CD4-positive, alpha-beta T cell treated with Interleukin-17A for 1 hour (primary cell): ENCODE measurements at regions not wholly inside any gene's neighbourhood (a gene's known extent, or its start where the extent isn't known, plus 50 kb on each side); places are given as distances from the start of the nearest gene placed in this dataset.

ENCODE experiments used
- DNase-seq: peaks from one replicate; pipeline ENCODE4 v3.0.0-alpha.2; 2020

DNA sequence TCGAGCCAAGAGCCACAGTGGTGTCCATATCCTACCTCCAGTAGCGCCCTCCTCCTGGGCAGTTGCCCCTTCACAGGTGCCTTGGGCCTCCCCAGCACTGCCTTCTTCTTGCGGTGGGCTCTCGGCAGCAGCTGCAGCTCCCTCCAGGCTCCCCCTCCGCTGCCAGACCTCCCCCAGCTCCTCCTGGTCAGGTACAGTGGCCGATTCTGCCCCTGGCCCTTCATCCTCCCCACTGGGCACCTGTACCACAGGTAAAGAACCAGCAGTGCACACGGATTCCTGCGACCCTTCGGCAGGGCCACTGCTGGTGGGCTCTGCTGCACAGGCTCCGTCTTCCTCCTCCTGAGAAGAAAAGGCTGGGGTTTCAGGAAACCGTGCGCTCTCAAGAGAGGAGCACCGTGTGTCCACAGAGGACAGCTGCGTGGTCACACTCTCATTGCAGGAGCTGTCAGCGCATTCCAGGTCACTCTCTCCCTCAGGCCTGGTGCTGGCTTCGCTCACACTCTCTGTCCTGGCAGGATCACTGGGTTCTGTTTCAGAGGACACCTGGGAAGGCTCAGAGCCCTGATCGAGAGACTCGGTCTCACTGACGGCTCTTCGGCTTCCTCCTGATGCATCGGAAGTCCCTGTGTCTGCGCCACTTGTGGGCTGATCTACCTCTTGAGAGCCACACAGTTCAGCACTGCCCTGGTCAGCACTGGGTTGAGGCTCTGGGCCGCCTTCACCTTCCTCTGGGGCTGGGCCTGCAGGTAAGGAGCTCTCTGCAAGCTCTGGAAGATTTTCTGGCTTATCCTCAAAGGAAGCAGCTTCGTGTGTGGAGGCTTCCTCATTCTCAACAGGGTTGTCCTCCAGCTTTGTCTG lies 147.4 kb upstream of the STK17B start:
- DNase-seq = no peak

- DNase-seq = no peak
These were observed 151.8 kb upstream of the STK17B start for GRCh38 chr2:196322973-196323810.

- DNase-seq = no peak
These were observed 152.8 kb upstream of the STK17B start for GRCh38 chr2:196324211-196324610.

- DNase-seq = no peak
These were observed 156.8 kb upstream of the STK17B start for GRCh38 chr2:196328088-196328680.

DNA sequence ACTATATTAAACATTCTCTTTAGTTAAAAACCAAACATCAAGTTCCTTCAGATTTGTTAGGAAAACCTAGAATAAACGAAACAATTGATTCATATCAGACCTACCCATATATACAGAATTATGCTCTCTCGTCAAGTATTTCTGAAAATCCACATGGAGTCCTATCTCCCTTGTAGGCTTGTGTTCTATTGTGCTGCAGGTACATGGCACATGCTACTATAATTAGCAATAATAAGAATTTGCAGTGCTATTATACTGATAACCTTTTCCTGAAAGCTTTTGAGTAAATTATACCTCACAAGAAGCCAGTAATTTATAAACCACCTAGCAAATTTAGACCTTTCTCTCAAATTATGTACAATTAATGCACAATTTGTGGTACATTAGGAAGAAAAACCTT lies 158.6 kb upstream of the STK17B start:
- no peak for DNase-seq

- no peak for DNase-seq
These were observed 159.3 kb upstream of the STK17B start for GRCh38 chr2:196330645-196331044.

DNA sequence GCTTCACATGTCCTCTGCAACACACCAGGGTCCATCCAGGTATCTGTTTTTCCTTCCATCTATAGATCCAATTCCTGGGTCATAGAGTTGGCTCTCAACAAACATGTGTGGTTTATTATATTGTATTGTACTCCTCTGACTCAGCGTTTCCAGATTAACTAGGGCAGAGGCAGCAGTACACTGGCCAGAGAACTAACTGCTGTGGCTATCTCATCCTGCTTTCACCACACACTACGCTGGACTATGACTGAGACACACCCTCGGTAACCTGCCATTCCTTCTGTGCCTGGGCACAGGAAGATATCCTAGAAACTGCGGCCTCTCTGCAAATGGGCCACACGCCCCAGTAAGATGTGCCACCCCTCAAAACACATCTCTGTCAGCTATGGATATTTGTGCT lies 159.8 kb upstream of the STK17B start:
- DNase-seq = no peak

DNA sequence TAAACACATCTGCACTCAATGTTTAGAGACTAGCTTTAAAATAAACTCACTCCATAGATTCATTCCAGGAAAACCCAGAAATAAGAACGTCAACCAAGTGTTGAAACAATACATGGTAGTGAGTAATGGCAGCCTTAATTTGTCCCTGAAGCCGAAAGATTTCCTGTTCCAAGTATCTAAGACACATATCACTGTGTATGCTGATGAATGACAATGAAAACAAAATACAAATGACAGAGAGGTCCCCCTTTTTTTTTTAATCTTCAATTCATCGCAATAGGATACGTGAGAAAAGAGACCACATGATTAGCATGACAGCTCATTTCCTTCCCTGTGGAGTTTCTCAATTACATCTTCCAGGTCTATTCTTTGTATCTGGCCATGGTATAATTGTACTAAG lies 160.5 kb upstream of the STK17B start:
- no peak for DNase-seq

DNA sequence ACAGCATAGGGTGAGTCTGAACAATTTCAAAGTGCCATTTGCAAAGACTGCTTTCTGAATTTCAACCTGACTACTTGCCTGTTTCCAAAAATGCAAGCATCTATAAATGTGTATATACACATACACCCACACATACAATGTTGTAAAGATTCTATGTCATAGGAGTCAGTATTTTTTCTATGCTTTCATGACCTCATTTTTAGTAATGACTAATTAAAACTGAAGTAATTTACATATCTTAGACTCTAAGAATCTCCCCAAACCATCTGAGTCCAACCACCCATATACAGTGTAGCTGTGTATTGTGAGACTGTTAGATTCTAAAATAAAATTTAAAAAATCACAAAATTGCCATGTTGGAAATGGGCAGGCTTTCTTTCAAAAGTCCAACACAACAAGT lies 162.0 kb upstream of the STK17B start:
- DNase-seq = no peak

DNA sequence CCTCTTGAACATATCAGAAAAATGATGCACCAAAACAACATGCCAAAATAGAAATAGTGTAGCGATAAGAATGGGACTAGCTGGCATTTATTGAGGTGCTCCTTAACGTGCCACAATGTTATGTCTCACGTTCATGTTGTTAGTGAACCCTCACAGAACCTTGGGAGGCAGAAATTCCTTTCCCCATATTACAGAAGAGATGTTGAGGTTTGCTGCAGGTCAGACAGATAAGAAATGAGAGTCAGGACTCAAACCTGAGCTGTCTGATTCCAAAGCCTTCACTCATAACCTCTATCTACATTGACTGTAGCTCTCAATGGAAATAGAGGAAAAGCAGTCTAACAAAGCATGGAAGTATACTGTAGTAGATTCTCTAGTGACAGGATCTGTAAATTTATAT lies 163.3 kb upstream of the STK17B start:
- DNase-seq = no peak

DNA sequence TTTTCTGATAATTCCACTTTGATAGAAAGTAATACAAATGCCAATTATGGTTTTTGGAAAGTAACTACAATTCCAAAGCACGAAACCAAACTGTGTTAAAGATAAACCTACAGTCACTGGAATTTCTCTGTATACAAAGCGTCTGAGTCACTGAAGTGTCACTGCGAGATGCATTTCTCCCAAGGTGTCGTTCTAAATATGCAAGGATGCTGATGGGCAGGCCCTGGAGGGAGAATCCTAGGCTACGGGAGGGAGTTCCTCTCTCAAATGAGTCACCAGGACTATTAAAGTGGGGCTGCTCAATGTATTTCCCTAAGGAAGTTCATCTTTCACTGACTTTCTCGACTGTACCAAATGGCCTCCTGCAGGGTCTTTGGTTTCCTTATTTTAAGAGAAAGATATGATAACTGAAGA lies 163.8 kb upstream of the STK17B start:
- no peak for DNase-seq

- DNase-seq = no peak
These were observed 164.8 kb upstream of the STK17B start for GRCh38 chr2:196336207-196336606.

DNA sequence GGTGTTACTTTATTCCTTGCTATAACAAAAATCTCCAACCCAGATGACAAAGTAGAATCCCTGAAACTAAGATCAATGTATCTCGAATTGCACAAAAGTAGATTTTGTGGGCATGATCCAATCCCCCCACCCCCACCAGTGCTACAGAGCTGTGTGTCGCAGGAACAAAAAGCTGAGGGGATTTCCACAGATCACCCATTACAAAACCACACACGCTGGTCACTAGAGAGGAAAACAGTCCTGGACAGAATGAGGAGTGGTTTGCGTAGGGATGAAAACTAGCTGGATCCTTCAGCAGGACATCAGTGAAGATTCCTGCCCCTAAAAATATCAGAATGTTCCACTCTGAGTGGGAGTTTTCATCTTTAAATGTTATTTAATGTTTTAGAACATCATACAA lies 165.3 kb upstream of the STK17B start:
- DNase-seq = no peak

DNA sequence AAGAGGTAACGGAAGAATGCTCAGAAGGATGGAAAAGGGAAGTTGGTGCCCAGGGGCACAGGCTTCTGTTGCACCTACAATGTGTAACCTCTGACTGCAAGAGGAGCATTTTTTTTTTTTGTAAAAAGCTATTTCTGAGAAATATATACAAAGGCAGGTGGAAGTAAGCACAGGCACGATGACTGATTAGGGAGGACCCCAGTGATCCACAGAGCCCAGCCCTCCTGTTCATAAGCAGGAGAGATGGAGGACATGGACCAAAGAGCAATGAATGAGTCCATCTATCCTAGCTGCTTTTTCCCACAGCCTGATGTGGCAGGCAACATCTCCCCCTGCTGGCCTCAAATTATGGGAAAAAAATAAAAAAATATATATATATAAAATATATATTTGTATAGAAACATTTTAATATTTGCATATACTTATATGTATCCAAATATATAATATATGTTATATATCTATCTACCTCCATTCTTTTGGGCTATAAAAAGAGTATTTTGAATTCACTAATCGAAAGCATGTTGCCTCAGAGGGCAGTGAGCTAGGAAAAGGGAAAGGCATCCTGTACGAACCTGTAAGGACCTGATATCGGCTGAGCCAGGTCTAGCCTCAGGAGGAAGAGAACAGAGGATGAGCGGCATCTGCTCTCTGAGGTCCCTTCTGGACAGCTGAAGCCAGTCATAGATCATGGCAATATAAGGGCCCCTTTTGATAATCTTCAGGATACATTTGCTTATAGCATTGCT lies 166.0 kb upstream of the STK17B start:
- peak; percentile 45 for DNase-seq

- DNase-seq = no peak
These were observed 167.1 kb upstream of the STK17B start for GRCh38 chr2:196338440-196338839.

- DNase-seq = no peak
These were observed 170.0 kb upstream of the STK17B start for GRCh38 chr2:196341277-196341841.

DNA sequence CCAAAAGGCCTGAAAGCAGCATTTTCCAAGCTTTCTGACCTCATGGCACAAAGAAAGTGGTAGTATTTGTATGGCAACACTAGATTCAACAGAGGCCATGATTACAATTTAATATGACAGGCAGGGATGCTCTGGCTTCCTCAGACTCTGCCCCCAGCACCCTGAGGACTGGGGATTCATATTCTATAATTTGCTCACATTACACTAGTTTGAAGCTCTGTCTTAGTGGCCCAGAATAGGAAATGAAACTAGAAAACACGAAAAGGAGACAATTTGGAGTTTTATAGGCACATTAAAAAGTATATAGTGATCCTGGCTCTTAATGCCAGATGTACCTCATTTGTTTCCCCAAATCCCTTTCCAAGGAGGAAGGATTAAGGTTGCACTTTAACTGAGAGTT lies 173.0 kb upstream of the STK17B start:
- DNase-seq = no peak

DNA sequence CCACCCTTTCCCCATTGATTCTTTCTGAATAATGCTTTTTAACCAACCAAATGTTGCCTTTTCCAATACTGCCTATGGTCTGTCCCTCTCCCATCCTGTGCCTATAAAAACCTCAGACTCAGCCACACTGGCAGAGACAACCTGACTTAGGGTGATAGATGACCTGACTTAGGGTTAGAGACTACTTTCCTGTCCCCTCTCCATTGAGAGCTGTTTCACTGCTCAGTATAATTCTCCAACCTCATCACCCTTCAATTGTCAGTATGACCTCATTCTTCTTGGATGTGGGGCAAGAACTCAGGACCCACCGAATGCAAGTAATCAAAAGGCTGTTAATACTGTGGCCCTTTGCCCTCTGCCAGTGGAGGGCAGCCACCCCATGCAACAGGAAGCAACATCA lies 182.3 kb upstream of the STK17B start:
- DNase-seq = no peak

DNA sequence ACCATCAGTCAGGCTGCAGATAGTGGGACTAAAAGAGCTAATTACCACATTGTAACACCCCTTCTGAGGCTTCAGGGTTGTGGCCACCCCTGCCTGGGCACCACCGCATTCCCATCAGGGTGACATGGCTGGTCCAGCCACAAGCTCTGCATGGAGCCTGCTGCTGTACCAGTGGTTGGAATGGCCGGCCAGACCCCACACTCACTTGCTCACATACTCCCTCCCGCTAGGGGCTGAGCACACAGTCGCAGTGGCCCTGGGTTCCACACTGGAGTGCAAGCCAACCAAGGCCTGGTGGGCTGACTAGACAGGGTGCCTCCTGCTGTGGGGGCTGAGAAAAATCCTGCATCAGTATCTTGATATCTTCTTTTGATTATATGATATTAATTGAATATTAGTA lies 182.8 kb upstream of the STK17B start:
- no peak for DNase-seq

DNA sequence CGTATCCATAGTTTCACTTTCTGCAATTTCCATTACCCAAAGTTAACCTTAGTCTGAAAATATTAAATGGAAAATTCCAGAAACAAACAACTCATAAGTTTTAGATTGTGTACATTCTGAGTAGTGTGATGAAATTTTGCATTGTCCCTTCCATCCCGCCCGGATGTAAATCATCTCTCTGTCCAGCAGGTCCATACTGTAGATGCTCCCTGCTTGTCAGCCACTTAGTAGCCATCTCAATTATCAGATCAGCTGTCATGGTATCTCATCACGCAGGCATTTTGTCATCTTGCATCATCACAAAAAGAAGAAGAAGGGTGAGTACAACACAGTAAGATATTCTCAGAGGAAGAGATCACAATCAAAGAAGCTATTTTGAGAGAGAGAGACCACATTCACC lies 185.0 kb upstream of the STK17B start:
- no peak for DNase-seq

GRCh38 chr2:196360650-196361049 lies 189.3 kb upstream of the STK17B start:
- no peak for DNase-seq

GRCh38 chr2:196361606-196362326 lies 190.4 kb upstream of the STK17B start:
- DNase-seq = no peak
